Adrenal gland (tissue), 9 donors: ENCODE measurements at regions not wholly inside any gene's neighbourhood (a gene's known extent, or its start where the extent isn't known, plus 50 kb on each side); places are given as distances from the start of the nearest gene placed in this dataset.

Experiments used
- DNase-seq, 7 donors: peaks; one replicate each; pipeline ENCODE4 v3.0.0-alpha.2; 2019 to 2020
- H3K27ac ChIP-seq, 5 donors: fragments of 200-600 bp; sonication (generic) in 4 of 5; 1 replicate in 3 of 5; 2 replicates in 2 of 5; pipeline versions ENCODE4 v1.5.1 to v1.8.0; 2016 to 2020; ENCODE audit warnings: mild to moderate bottlenecking in 1 of 5
- H3K27me3 ChIP-seq: fragments of 200-600 bp; 2 replicates; pipeline ENCODE4 v1.8.0; 2021
- H3K36me3 ChIP-seq, 2 donors: fragments of 200-600 bp; replicated peaks in 1 of 2; 1 replicate in 1 of 2; 2 replicates in 1 of 2; pipeline versions ENCODE4 v1.5.1 to v1.8.0; 2018 to 2022
- H3K4me1 ChIP-seq, 2 donors: fragments of 200-600 bp; replicated peaks in 1 of 2; 1 replicate in 1 of 2; 2 replicates in 1 of 2; pipeline versions ENCODE4 v1.5.1 to v1.8.0; 2018 to 2021
- H3K4me3 ChIP-seq, 4 donors: fragments of 200-600 bp; sonication (generic) in 3 of 4; one replicate each; pipeline ENCODE4 v1.5.1; 2016 to 2018
- H3K9me3 ChIP-seq, 3 donors: fragments of 200-600 bp; sonication (generic) in 1 of 3; replicated peaks in 1 of 3; 1 replicate in 2 of 3; 2 replicates in 1 of 3; pipeline versions ENCODE4 v1.5.1 to v1.8.0; 2016 to 2021
- POLR2A ChIP-seq, 2 donors: fragments of 450-650 bp; IDR thresholded peaks; one replicate each; pipeline ENCODE4 v1.6.1; 2017; ENCODE audit warnings: antibody characterized with exemption in 2 of 2, mild to moderate bottlenecking in 2 of 2, moderate library complexity in 1 of 2
- WGBS, 4 donors: extraction: QIAGEN DNeasy Blood & Tissue Kit in 2 of 4; methylation state at CpG; one replicate each; pipeline versions ENCODE4 v1.1.5 to v1.1.7; 2013 to 2017; 5-methylcytosine and 5-hydroxymethylcytosine counted together
- intact Hi-C, 2 donors: fragments of 100-400 bp; cut with DNase I; formaldehyde crosslinking; loops; one replicate each; pipeline versions ENCODE4 v1.14.1 to v1.15.0; 2022 to 2023
- TF ChIP-seq, protein P1 (sequence below), 6 experiments: fragments of 450-650 bp in 4 of 6; fragments of 200-600 bp in 2 of 6; sonication (generic) in 1 of 6; IDR thresholded peaks; 1 replicate in 5 of 6; 2 replicates in 1 of 6; pipeline versions ENCODE4 v1.5.1 to v1.8.0; 2016 to 2021; ENCODE audit warnings: antibody characterized with exemption in 6 of 6, mild to moderate bottlenecking in 2 of 6, moderate library complexity in 1 of 6
- donor health status: healthy with polysubstance abuse.
- donor health status: Bipolar disorder and iron deficiency.
- donor health status: DM: yes; HTN: yes; CAD: no.
- donor health status: DM: no; HTN: no; CAD: no.
- donor health status: DM: no; HTN: no; CAD: no.

DNA sequence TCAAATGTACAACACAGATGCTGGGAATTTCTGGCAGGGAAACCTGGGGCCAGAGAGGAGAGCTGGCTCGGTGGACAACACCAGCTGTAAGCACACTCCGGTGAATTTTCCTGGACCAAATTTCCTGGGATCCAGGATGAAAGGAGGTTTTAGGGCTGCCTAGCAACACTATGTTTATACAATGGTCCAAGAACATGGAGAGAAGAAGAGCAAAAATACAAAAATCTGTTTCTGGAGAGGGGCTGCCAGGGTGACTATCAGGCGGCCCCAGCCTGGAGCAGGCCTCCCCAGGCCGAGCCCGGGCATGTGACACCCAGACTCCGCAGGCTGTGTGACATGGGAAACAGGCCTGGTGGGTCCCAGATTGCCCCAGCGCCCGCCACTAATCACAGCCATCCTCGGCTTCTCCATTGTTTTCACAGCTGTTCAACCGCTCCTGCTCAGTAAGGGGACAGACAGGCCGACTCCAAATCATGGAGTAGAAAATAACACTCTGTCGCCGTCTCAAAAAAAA is 336.0 kb upstream of the NFIA start:
- no peaks in the 10 kb centered on the region for H3K9me3 ChIP-seq
- H3K4me3 ChIP-seq = no peak overlapping the region
- WGBS, 4 donors = 64 to 72% (median 70%) methylated on average over 13 of the region's 13 CpGs
- no peaks in the 10 kb centered on the region for H3K4me1 ChIP-seq
- no peaks in the 10 kb centered on the region for H3K36me3 ChIP-seq
- H3K27ac ChIP-seq = no peak overlapping the region
- no peak for TF ChIP-seq POLR2A (IDR thresholded peaks at IDR 0.05)
- TF ChIP-seq, protein P1, sequence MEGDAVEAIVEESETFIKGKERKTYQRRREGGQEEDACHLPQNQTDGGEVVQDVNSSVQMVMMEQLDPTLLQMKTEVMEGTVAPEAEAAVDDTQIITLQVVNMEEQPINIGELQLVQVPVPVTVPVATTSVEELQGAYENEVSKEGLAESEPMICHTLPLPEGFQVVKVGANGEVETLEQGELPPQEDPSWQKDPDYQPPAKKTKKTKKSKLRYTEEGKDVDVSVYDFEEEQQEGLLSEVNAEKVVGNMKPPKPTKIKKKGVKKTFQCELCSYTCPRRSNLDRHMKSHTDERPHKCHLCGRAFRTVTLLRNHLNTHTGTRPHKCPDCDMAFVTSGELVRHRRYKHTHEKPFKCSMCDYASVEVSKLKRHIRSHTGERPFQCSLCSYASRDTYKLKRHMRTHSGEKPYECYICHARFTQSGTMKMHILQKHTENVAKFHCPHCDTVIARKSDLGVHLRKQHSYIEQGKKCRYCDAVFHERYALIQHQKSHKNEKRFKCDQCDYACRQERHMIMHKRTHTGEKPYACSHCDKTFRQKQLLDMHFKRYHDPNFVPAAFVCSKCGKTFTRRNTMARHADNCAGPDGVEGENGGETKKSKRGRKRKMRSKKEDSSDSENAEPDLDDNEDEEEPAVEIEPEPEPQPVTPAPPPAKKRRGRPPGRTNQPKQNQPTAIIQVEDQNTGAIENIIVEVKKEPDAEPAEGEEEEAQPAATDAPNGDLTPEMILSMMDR (IDR thresholded peaks at IDR 0.05) = no peak
- intact Hi-C loops = no loop called here
- no peaks in the 10 kb centered on the region for H3K27me3 ChIP-seq
- no peak for DNase-seq

DNA sequence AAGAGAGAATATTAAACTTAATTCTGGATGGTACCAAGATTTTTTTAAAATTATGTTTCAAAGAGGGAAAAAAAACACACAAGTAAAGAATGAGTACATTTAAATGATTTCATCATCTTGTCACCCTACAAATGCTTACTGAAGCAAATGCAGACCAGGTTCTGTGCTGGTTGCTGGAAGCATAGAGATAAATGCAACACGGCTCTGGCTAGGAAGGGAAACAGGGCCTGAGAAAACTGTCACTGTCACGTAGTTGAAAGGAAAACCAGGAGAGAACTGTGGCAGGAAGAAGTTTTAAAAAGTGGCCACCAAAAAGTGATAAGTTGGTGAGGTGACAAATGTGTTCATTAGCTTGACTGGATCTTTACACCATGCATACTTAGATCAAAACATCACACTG is 336.9 kb upstream of the NFIA start:
- Histone ChIP-seq H3K4me1 (no peaks in the 10 kb centered on the region), H3K9me3 (no peaks in the 10 kb centered on the region), H3K36me3 (no peaks in the 10 kb centered on the region), H3K27me3 (no peaks in the 10 kb centered on the region), H3K27ac (no peak overlapping the region), H3K4me3 (no peak overlapping the region)
- no peak for DNase-seq
- WGBS, 4 donors = 65 to 82% (median 77%) methylated on average over 2 of the region's 2 CpGs
- TF ChIP-seq POLR2A (IDR thresholded peaks at IDR 0.05) = no peak
- TF ChIP-seq, protein P1 (IDR thresholded peaks at IDR 0.05) = no peak
- intact Hi-C loops = no loop called here

DNA sequence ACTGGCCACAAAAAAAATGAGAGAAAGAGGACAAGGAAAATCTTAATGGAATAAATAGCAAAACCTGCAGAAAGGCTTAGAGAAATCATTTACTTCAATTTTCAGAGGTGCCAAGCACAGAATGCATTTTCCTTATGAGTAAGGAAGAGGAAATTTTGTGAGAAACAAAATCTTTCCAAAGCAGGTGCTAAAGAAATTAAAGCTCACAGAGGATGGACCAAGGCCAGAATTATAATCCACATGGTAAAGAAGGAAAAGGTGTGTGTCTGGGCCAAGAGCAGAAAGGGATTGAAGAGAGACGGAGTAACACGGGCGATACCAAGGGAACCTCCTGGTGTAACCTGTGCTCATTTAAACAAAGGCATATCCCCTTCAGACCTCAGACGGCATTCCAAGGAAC is 340.0 kb upstream of the NFIA start:
- intact Hi-C loops = no loop called here
- H3K27me3 ChIP-seq = no peaks in the 10 kb centered on the region
- 92 to 99% (median 94%) methylated on average over 4 of the region's 4 CpGs for WGBS, 4 donors
- no peaks in the 10 kb centered on the region for H3K9me3 ChIP-seq
- H3K4me3 ChIP-seq = no peak overlapping the region
- H3K27ac ChIP-seq = no peak overlapping the region
- TF ChIP-seq, protein P1 (IDR thresholded peaks at IDR 0.05) = no peak
- TF ChIP-seq POLR2A (IDR thresholded peaks at IDR 0.05) = no peak
- DNase-seq = no peak
- no peaks in the 10 kb centered on the region for H3K4me1 ChIP-seq
- H3K36me3 ChIP-seq = no peaks in the 10 kb centered on the region

DNA sequence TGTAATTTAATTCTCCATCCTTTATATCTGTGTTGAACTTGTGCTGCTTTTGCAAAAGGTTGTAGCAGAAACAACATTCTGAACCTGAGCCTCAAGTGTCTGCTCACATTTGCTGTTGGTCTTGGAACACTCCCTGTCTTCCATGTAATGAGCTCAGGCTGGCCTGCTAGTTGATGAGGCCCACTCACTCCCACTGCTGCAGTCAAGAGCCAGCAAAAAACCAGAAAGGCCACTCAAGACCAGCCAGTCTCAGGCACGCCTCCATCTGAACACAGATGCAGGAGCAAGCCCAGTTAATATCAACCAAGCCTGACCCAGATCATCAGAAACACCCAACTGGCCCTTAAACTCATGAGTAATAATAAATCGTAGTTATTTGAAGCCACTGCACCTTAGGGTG is 342.2 kb upstream of the NFIA start:
- Histone ChIP-seq H3K36me3 (no peaks in the 10 kb centered on the region), H3K4me1 (no peaks in the 10 kb centered on the region), H3K9me3 (no peaks in the 10 kb centered on the region), H3K27me3 (no peaks in the 10 kb centered on the region), H3K4me3 (no peak overlapping the region), H3K27ac (no peak overlapping the region)
- intact Hi-C loops = no loop called here
- DNase-seq = no peak
- TF ChIP-seq, protein P1 (IDR thresholded peaks at IDR 0.05) = no peak
- no peak for TF ChIP-seq POLR2A (IDR thresholded peaks at IDR 0.05)
- 82 to 94% (median 93%) methylated on average over 2 of the region's 2 CpGs for WGBS, 4 donors
